ENCODE measurements at regions not wholly inside any gene's neighbourhood (a gene's known extent, or its start where the extent isn't known, plus 50 kb on each side); places are given as distances from the start of the nearest gene placed in this dataset.
"Not testable (repeated sequence)": the region's sequence is repeated elsewhere in the genome, so short reads cannot be mapped to it uniquely, and the experiment has no call there.

DNA sequence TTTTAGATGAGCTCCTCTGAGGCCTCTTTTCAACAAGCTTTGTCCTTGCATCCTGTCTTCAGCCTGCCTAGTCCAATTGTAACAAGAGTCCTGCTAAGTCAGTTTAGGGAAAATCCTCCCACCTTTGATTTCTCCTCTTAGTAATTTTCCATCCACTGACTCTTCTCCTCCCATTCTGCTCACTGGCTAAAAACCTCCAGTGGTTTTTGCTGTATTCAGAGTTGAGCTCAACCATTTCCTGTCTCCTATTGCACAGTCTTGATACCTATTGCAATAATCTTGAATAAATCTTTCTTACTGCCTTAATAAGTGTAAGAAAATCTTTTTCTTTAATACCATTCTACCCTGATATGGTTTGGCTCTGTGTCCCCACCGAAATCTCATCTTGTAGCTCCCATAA lies 117.8 kb upstream of the ENPP6 start:
- Histone ChIP-seq H3K27me3 (ENCODE audit: control insufficient read depth, insufficient read depth) (no peaks in the 10 kb centered on the region), H3K27ac (ENCODE audit: low read length) (no peak overlapping the region), H3K4me1 (ENCODE audit: control insufficient read depth, insufficient read depth, low read length) (peaks cover 5% of the 10 kb centered on the region), H3K4me3 (ENCODE audit: low read length) (no peak overlapping the region), H3K9me3 (ENCODE audit: control insufficient read depth, low read length) (no peaks in the 10 kb centered on the region)
- 0% methylated on average over 1 of the region's 1 CpG for WGBS
- ATAC-seq (no peak), DNase-seq (no peak)
- intact Hi-C loops (cut with DNase I) = no loop called here

DNA sequence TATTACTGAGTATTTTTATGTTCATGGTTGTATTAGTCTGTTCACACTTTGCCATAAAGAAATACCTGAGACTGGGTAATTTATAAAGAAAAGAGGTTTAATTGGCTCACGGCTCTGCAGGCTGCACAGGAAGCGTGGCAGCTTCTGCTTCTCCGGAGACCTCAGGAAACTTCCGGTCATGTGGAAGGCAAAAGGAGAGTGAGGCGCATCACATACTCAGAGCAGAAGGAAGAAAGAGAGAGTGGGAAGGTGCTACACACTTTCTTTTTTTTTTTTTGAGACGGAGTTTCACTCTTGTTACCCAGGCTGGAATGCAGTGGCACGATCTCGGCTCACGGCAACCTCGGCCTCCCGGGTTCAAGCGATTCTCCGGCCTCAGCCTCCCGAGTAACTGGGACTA lies 115.8 kb upstream of the ENPP6 start:
- WGBS = 79% methylated on average over 14 of the region's 14 CpGs
- intact Hi-C loops (cut with DNase I); DNase-seq: not testable (repeated sequence)

DNA sequence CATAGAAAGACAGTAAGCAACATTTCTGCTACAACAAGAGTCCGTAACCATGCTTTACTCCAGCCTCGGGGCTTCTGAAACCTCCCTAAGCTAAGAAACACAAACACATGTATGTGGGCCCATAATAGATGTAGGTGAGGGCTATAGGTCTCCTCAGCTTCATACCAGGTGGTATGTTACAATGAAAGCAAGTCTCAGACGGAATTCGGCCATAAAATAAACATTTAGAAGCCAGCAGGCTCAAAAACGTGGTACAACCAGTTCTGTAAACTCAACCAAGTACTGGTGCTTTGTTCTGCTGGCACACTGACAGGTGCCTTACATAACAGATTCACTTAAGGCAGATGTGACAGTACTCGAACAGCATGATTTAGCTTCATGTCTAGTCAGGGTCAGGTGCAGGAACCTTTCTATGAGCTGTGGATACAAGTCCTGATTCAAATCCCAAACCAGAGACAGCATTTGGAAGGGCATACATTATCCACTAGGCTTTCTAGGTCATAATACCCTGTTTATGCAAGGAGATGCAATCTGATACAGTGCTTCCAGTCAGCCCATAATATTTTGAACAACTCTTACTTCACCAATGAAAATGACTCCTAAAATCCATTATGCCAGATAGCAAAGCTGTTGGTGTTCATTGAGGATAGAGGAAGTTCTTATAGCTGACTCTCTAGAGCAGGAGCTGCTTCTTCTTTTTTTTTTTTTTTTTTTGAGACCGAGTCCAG lies 113.8 kb upstream of the ENPP6 start:
- intact Hi-C loops (cut with DNase I) = no loop called here
- H3K27me3 ChIP-seq (ENCODE audit: control insufficient read depth, insufficient read depth) = no peaks in the 10 kb centered on the region

More for the DNA sequence above, 115.8 kb upstream of the ENPP6 start:
- H3K27ac ChIP-seq (ENCODE audit: low read length); H3K4me1 ChIP-seq (ENCODE audit: control insufficient read depth, insufficient read depth, low read length); ATAC-seq; H3K4me3 ChIP-seq (ENCODE audit: low read length); H3K27me3 ChIP-seq (ENCODE audit: control insufficient read depth, insufficient read depth); H3K9me3 ChIP-seq (ENCODE audit: control insufficient read depth, low read length): not testable (repeated sequence)

DNA sequence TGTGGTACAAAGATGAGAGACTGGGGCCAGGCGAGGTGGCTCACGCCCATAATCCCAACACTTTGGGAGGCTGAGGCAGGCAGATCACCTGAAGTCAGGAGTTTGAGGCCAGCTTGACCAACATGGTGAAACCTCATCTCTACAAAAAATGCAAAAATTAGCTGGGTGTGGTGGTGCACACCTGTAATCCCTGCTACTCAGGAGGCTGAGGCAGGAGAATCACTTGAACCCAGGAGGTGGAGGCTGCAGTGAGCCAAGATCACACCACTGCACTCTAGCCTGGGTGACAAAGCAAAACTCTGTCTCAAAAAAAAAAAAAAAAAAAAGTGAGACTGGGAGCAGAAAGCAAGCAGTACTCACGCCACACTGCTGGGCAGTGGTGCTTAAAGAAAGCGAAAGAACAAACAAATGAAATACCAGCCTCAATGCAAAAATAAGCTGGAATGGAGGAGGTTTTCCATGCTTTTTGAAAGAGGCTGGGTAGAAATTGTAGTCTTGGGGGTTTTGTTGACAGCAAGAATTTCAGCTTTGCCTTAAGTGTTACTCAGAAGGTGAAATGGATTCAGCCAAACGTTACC lies 112.9 kb upstream of the ENPP6 start:
- H3K27ac ChIP-seq (ENCODE audit: low read length); H3K4me3 ChIP-seq (ENCODE audit: low read length); intact Hi-C loops (cut with DNase I); ATAC-seq; H3K4me1 ChIP-seq (ENCODE audit: control insufficient read depth, insufficient read depth, low read length); DNase-seq; H3K27me3 ChIP-seq (ENCODE audit: control insufficient read depth, insufficient read depth); H3K9me3 ChIP-seq (ENCODE audit: control insufficient read depth, low read length): not testable (repeated sequence)
- 90% methylated on average over 5 of the region's 5 CpGs for WGBS

More for the DNA sequence above, 113.8 kb upstream of the ENPP6 start:
- peak; percentile 12 to 40 for ATAC-seq
- DNase-seq = peak in 1 of 3 donors; percentile 59
- H3K9me3 ChIP-seq (ENCODE audit: control insufficient read depth, low read length) = no peaks in the 10 kb centered on the region
- H3K27ac ChIP-seq (ENCODE audit: low read length) = peak overlapping the region; percentile 48
- 65% methylated on average over 7 of the region's 7 CpGs for WGBS
- H3K4me1 ChIP-seq (ENCODE audit: control insufficient read depth, insufficient read depth, low read length) = peaks cover 3% of the 10 kb centered on the region
- no peak overlapping the region for H3K4me3 ChIP-seq (ENCODE audit: low read length)

DNA sequence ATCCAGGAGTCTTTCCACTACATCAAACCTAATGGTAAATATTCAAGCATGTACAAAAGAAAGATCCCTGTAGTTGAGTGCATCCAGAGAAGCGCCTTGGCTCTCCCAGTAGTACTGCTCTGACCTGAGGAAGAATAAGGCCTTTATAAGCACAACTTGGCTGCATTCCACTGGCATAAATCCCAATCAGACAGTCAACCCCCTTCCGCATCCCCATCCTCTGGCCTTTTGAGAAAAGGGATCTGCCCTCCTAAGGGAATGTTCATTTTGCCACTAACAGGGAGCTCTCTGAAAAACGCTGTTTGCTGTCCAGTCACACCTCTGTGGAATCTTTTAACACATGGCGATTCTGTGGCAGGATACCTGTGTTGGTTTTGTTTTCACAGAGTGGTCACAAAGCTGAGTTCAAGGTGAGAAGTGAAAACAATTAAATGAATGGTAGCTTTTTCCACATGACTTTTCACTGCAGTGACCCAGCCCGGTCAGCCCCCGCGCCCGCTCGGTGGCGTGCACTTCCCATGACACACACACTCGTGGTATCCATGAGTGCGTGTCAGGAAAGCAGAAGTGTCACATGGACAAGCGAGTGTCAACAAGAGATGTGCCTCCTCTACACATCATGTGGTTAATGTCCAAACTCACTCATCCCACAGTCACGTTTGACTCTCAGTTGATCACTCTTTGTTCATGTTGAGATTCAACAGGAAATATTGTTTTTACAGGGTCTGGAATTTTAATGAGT lies 112.2 kb upstream of the ENPP6 start:
- intact Hi-C loops (cut with DNase I) = no loop called here
- no peaks in the 10 kb centered on the region for H3K9me3 ChIP-seq (ENCODE audit: control insufficient read depth, low read length)
- 54% methylated on average over 14 of the region's 14 CpGs for WGBS
- peaks cover 3% of the 10 kb centered on the region for H3K4me1 ChIP-seq (ENCODE audit: control insufficient read depth, insufficient read depth, low read length)
- H3K27me3 ChIP-seq (ENCODE audit: control insufficient read depth, insufficient read depth) = no peaks in the 10 kb centered on the region
- DNase-seq (peak; percentile 49 to 79 (median 73)), ATAC-seq (peak; percentile 79 to 89)
- peak overlapping the region; percentile 0 for H3K27ac ChIP-seq (ENCODE audit: low read length)
- no peak overlapping the region for H3K4me3 ChIP-seq (ENCODE audit: low read length)

DNA sequence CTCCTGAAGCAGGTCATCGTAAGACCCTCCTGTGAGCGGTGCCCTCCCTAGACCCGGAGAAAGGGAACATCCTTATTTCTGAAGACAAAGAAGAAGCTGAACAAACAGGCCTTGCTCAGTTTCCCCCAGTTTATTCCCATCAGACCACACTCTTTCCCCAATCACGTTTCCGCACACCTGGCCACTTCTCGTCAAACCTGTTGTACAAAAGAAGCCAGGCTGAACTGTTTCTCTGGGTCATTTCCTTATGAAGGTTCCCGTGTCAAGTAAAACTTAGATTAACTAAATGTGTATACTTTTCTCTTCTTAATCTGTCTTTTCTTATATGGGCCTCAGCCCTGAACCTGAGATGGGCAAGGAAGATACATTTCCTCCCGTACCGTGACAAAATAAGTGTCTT lies 111.6 kb upstream of the ENPP6 start:
- no peaks in the 10 kb centered on the region for H3K9me3 ChIP-seq (ENCODE audit: control insufficient read depth, low read length)
- DNase-seq (no peak), ATAC-seq (no peak)
- intact Hi-C loops (cut with DNase I) = no loop called here
- no peak overlapping the region for H3K27ac ChIP-seq (ENCODE audit: low read length)
- H3K4me3 ChIP-seq (ENCODE audit: low read length) = no peak overlapping the region
- H3K27me3 ChIP-seq (ENCODE audit: control insufficient read depth, insufficient read depth) = no peaks in the 10 kb centered on the region
- 85% methylated on average over 9 of the region's 9 CpGs for WGBS
- peaks cover 3% of the 10 kb centered on the region for H3K4me1 ChIP-seq (ENCODE audit: control insufficient read depth, insufficient read depth, low read length)

DNA sequence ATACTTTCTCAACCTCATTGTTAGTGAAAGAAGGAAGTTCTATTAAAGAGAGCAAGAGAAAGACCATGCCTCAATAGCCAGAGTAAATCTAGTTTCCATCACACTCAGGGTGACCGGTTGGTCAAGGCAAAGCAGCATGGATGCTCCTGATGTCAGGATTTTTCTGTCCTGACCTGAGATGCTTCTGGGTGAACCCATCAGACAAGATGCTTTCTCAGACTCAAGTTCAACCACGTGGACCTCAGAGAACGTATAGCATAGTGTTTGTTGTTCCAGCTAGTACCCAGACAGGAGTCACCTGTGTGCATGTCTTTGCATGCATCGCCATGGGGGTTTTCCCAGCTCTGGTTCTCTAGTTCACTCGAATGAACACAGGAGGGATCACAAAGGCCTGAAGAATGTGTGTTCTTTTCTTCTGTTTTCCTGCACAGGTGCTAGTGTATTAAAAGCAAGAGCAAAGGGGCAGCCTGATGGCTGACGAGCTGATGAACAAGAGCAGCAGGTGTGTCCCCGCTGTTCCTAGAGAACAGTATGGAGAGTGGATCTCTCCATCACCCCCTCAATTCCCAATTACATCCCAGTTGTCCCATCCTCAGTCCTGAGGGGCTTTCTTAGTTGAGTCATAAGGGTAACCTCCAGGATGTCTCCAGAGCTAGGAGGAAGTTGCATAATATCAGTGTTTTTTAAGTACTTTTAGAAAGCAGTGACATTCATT lies 110.5 kb upstream of the ENPP6 start:
- WGBS = 87% methylated on average over 7 of the region's 7 CpGs
- Histone ChIP-seq H3K9me3 (ENCODE audit: control insufficient read depth, low read length) (no peaks in the 10 kb centered on the region), H3K4me3 (ENCODE audit: low read length) (no peak overlapping the region), H3K27ac (ENCODE audit: low read length) (no peak overlapping the region), H3K27me3 (ENCODE audit: control insufficient read depth, insufficient read depth) (no peaks in the 10 kb centered on the region), H3K4me1 (ENCODE audit: control insufficient read depth, insufficient read depth, low read length) (peaks cover 3% of the 10 kb centered on the region)
- no peak for DNase-seq
- ATAC-seq = no peak
- intact Hi-C loops (cut with DNase I) = no loop called here

DNA sequence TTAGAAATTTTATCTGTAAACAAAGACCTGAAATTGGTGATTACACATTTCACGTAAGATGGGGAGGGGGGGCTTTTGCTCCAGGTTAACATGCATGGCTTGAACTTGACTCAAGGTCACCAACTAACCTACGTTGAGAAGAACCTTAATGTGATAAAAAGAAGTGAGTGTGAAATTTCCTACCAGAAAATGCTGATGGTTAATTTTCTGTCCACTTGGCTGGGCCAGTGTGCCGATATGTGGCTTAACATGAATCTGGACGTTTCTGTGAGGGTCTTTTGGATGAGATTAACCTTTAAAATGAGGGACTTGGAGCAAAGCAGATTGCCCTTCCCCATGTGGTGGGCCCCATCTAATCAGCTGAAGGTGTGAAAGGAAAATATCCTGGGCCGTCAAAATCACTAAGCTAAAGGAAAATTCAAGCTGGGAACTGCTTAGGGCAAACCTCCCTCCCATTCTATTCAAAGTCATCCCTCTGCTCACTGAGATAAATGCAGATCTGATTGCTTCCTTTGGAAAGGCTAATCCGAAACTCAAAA lies 107.3 kb upstream of the ENPP6 start:
- intact Hi-C loops (cut with DNase I) = no loop called here

DNA sequence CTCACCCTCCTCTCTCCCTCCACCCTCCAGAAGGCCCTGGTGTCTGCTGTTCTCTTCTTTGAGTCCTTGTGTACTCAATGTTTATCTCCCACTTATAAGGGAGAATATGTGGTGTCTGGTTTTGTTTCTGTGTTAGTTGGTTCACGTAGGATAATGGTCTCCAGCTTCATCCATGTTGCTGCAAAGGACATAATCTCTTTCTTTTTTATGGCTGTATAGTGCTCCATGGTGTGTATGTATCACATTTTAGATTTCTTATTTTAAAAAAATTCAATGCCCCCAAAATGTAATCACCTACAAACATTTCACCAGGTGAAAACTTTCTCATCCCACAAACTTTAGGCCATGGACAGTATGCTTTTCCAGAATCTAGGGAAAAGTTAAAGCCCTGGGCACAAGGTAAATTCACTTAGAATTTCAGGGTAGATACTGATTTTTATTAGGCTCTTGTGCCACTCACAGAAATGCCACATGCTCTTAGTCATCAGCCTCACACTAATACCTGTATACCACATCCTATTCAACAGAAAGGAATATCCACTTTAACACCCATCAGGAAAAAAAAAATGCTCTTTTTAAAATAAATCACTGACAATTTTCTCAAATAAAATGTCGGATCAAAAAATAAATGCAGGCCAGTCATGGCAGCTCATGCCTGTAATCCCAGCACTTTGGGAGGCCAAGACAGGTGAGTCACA lies 104.8 kb upstream of the ENPP6 start:
- no peaks in the 10 kb centered on the region for H3K27me3 ChIP-seq (ENCODE audit: control insufficient read depth, insufficient read depth)
- H3K4me3 ChIP-seq (ENCODE audit: low read length) = no peak overlapping the region
- DNase-seq (no peak), ATAC-seq (no peak)
- no peaks in the 10 kb centered on the region for H3K4me1 ChIP-seq (ENCODE audit: control insufficient read depth, insufficient read depth, low read length)
- no peaks in the 10 kb centered on the region for H3K9me3 ChIP-seq (ENCODE audit: control insufficient read depth, low read length)
- H3K27ac ChIP-seq (ENCODE audit: low read length) = no peak overlapping the region
- intact Hi-C loops (cut with DNase I) = no loop called here
- 98% methylated on average over 2 of the region's 2 CpGs for WGBS

More for the DNA sequence above, 107.3 kb upstream of the ENPP6 start:
- no peaks in the 10 kb centered on the region for H3K4me1 ChIP-seq (ENCODE audit: control insufficient read depth, insufficient read depth, low read length)
- ATAC-seq (no peak), DNase-seq (no peak)
- H3K9me3 ChIP-seq (ENCODE audit: control insufficient read depth, low read length) = no peaks in the 10 kb centered on the region
- no peaks in the 10 kb centered on the region for H3K27me3 ChIP-seq (ENCODE audit: control insufficient read depth, insufficient read depth)
- no peak overlapping the region for H3K27ac ChIP-seq (ENCODE audit: low read length)
- H3K4me3 ChIP-seq (ENCODE audit: low read length) = no peak overlapping the region
- 83% methylated on average over 6 of the region's 6 CpGs for WGBS

DNA sequence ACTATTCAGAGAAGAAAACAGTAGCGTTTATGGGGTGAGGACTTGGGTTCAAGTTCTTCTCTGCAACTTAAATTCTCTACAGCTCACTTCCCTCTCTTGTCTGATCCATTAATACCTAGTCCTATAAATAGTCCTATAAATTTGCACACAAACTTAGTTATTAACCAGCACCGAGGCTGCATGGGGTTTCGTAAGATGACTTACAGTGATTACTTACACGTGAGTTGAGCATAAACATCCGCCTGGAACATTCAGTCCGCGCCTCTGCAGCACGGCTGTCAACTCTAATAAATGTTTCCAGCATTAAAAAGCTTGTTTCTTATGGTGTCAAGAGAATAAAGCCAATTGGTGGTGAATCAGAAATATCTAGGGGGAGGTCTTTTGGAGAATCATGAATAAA lies 103.0 kb upstream of the ENPP6 start:
- Histone ChIP-seq H3K27me3 (ENCODE audit: control insufficient read depth, insufficient read depth) (no peaks in the 10 kb centered on the region), H3K4me3 (ENCODE audit: low read length) (no peak overlapping the region), H3K4me1 (ENCODE audit: control insufficient read depth, insufficient read depth, low read length) (no peaks in the 10 kb centered on the region), H3K9me3 (ENCODE audit: control insufficient read depth, low read length) (no peaks in the 10 kb centered on the region), H3K27ac (ENCODE audit: low read length) (no peak overlapping the region)
- intact Hi-C loops (cut with DNase I) = no loop called here
- ATAC-seq (no peak), DNase-seq (no peak)
- 89% methylated on average over 8 of the region's 8 CpGs for WGBS

All from right cardiac atrium (tissue), 5 donors.